ENCODE measurements at regions not wholly inside any gene's neighbourhood (a gene's known extent, or its start where the extent isn't known, plus 50 kb on each side); places are given as distances from the start of the nearest gene placed in this dataset.

DNA sequence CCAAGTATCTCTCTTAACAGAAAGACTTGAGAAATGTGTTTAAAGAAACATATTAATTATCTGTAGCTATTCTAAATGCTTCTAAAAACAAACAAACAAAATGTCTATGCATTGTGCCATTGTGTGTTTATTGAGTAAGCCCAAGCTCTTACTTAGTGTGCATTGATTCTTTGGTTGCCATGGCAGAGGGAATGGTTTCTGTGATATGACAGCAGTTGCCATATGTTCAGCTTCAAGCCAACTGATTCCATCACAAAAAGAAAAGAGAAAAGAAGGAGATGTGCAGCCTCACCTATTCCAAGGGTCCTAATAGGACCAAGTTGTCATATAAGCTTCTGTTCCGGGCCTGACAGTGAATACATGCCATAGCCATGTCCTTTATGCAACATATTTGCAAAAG is 457.5 kb downstream of the TOX3 start:
- Histone ChIP-seq H3K4me1 (ENCODE audit: control insufficient read depth, extremely low read depth, insufficient read depth, low read length) (no peaks in the 10 kb centered on the region), H3K79me2 (ENCODE audit: control insufficient read depth, insufficient read depth, low read length) (no peaks in the 10 kb centered on the region), H3K27ac (ENCODE audit: insufficient read depth, low read depth, low read length) (no peak overlapping the region), H3K4me3 (replicated peaks in 1 of 3; ENCODE audit: insufficient read depth in 1 of 3, low read depth in 1 of 3, low read length in 3 of 3) (no peak overlapping the region), H3K36me3 (ENCODE audit: control insufficient read depth in 2 of 2, extremely low read depth in 1 of 2, insufficient read depth in 2 of 2, low read length in 2 of 2) (no peaks in the 10 kb centered on the region), H3K9ac (replicated peaks; ENCODE audit: extremely low read depth, insufficient read depth, low read length) (no peak overlapping the region), H2AFZ (ENCODE audit: low read depth, low read length) (no peak overlapping the region), H3K27me3 (ENCODE audit: control insufficient read depth in 2 of 2, insufficient read depth in 2 of 2, low read length in 2 of 2) (no peaks in the 10 kb centered on the region), H3K4me2 (ENCODE audit: insufficient read depth, low read length) (no peak overlapping the region), H3K9me3 (replicated peaks; ENCODE audit: control insufficient read depth, insufficient read depth, low read length) (peaks cover 6% of the 10 kb centered on the region), H4K20me1 (replicated peaks; ENCODE audit: control insufficient read depth, extremely low read depth, insufficient read depth, low read length) (no peaks in the 10 kb centered on the region), H3K9me1 (replicated peaks; ENCODE audit: control insufficient read depth, extremely low read depth, insufficient read depth, low read length) (no peaks in the 10 kb centered on the region)
- BruUV-seq (replicated peaks) = no TSS peak
- DNase-seq (ENCODE audit: low read depth, low spot score) (no peak), FAIRE-seq (no peak)
- CTCF ChIA-PET = no interaction called here
- intact Hi-C loops (cut with micrococcal nuclease) (no loop called here), dilution Hi-C loops (cut with MboI; ENCODE audit: extremely low pct_ligation_motif_present, low sequenced_read_pairs) (no loop called here)
- TF ChIP-seq FOS (IDR thresholded peaks at IDR 0.05; ENCODE audit: borderline replicate concordance, insufficient read depth, low read length) = no peak
- no peak for TF ChIP-seq JUN (IDR thresholded peaks at IDR 0.05; ENCODE audit: borderline replicate concordance, insufficient read depth, insufficient read length, low read depth)
- no peak for TF ChIP-seq POLR2A (IDR thresholded peaks at IDR 0.05; ENCODE audit: low read depth, low read length)
- no peak for TF ChIP-seq GATA2 (IDR thresholded peaks at IDR 0.05; ENCODE audit: insufficient read depth, insufficient read length, low read depth, low read length)
- no peak for TF ChIP-seq MYC (IDR thresholded peaks at IDR 0.05; ENCODE audit: low read depth, low read length)
- no peak for TF ChIP-seq POLR2AphosphoS5 (IDR thresholded peaks at IDR 0.05; ENCODE audit: insufficient read depth, low read depth, low read length)
- no peak for TF ChIP-seq EZH2 (IDR thresholded peaks at IDR 0.05; ENCODE audit: borderline replicate concordance, low read depth, low read length, severe bottlenecking)
- TF ChIP-seq CTCF (IDR thresholded peaks at IDR 0.05; ENCODE audit: extremely low read depth in 1 of 2, insufficient read depth in 1 of 2, low read depth in 1 of 2, low read length in 2 of 2) = no peak
- TF ChIP-seq MAX (IDR thresholded peaks at IDR 0.05; ENCODE audit: insufficient read depth, insufficient read length) = no peak
- POLR2A ChIA-PET = no interaction called here

Measured in endothelial cell of umbilical vein (primary cell).